ENCODE measurements at regions not wholly inside any gene's neighbourhood (a gene's known extent, or its start where the extent isn't known, plus 50 kb on each side); places are given as distances from the start of the nearest gene placed in this dataset.

- H3K4me3 ChIP-seq (ENCODE audit: low read length) = no peak overlapping the region
- no peak overlapping the region for H3K27ac ChIP-seq (ENCODE audit: low read length)
- H3K79me2 ChIP-seq (replicated peaks; ENCODE audit: insufficient read depth, low read length) = no peaks in the 10 kb centered on the region
- no peaks in the 10 kb centered on the region for H3F3A ChIP-seq (ENCODE audit: insufficient read depth, low read length, poor library complexity, severe bottlenecking)
- H4K20me1 ChIP-seq (ENCODE audit: insufficient read depth) = no peaks in the 10 kb centered on the region
- TF ChIP-seq EP300 (conservative IDR thresholded peaks at IDR 0.05; ENCODE audit: poor library complexity, severe bottlenecking) (no peak), SMC3 (conservative IDR thresholded peaks at IDR 0.05; ENCODE audit: poor library complexity) (no peak), REST (IDR thresholded peaks at IDR 0.05; ENCODE audit: borderline replicate concordance) (no peak), RAD21 (conservative IDR thresholded peaks at IDR 0.05) (no peak), POLR2AphosphoS5 (IDR thresholded peaks at IDR 0.05) (no peak), TAF1 (IDR thresholded peaks at IDR 0.05; ENCODE audit: low read depth) (no peak), MXI1 (conservative IDR thresholded peaks at IDR 0.05; ENCODE audit: poor library complexity, severe bottlenecking) (no peak), EZH2 (IDR thresholded peaks at IDR 0.05; ENCODE audit: borderline replicate concordance, insufficient read depth, low read length, poor library complexity, severe bottlenecking) (no peak)
- TF ChIP-seq, protein P1, sequence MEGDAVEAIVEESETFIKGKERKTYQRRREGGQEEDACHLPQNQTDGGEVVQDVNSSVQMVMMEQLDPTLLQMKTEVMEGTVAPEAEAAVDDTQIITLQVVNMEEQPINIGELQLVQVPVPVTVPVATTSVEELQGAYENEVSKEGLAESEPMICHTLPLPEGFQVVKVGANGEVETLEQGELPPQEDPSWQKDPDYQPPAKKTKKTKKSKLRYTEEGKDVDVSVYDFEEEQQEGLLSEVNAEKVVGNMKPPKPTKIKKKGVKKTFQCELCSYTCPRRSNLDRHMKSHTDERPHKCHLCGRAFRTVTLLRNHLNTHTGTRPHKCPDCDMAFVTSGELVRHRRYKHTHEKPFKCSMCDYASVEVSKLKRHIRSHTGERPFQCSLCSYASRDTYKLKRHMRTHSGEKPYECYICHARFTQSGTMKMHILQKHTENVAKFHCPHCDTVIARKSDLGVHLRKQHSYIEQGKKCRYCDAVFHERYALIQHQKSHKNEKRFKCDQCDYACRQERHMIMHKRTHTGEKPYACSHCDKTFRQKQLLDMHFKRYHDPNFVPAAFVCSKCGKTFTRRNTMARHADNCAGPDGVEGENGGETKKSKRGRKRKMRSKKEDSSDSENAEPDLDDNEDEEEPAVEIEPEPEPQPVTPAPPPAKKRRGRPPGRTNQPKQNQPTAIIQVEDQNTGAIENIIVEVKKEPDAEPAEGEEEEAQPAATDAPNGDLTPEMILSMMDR (IDR thresholded peaks at IDR 0.05; ENCODE audit: poor library complexity, severe bottlenecking) = no peak
- no peak overlapping the region for H3K9ac ChIP-seq (ENCODE audit: low read length)
- H2AFZ ChIP-seq (ENCODE audit: low read depth, low read length) = no peak overlapping the region
- no peaks in the 10 kb centered on the region for H3K9me3 ChIP-seq (ENCODE audit: low read length)
- H3K9me2 ChIP-seq (ENCODE audit: insufficient read depth, low read length) = no peaks in the 10 kb centered on the region
- H3K36me3 ChIP-seq (ENCODE audit: insufficient read depth, low read length) = no peaks in the 10 kb centered on the region
- H3K27me3 ChIP-seq (ENCODE audit: insufficient read depth, low read depth, low read length) = no peaks in the 10 kb centered on the region
- H3K4me2 ChIP-seq (ENCODE audit: low read length) = no peak overlapping the region
Measured at GRCh38 chr21:38702196-38702595, 103.5 kb upstream of the ETS2 start.

- Histone ChIP-seq H3K79me2 (replicated peaks; ENCODE audit: insufficient read depth, low read length) (no peaks in the 10 kb centered on the region), H4K20me1 (ENCODE audit: insufficient read depth) (no peaks in the 10 kb centered on the region), H3K27ac (ENCODE audit: low read length) (no peak overlapping the region), H2AFZ (ENCODE audit: low read depth, low read length) (no peak overlapping the region), H3K9ac (ENCODE audit: low read length) (no peak overlapping the region), H3K36me3 (ENCODE audit: insufficient read depth, low read length) (no peaks in the 10 kb centered on the region), H3F3A (ENCODE audit: insufficient read depth, low read length, poor library complexity, severe bottlenecking) (no peaks in the 10 kb centered on the region), H3K4me3 (ENCODE audit: low read length) (no peak overlapping the region), H3K4me2 (ENCODE audit: low read length) (no peak overlapping the region), H3K9me2 (ENCODE audit: insufficient read depth, low read length) (no peaks in the 10 kb centered on the region), H3K9me3 (ENCODE audit: low read length) (no peaks in the 10 kb centered on the region), H3K27me3 (ENCODE audit: insufficient read depth, low read depth, low read length) (no peaks in the 10 kb centered on the region)
- TF ChIP-seq, protein P1 (IDR thresholded peaks at IDR 0.05; ENCODE audit: poor library complexity, severe bottlenecking) = no peak
- no peak for TF ChIP-seq RAD21 (conservative IDR thresholded peaks at IDR 0.05)
- TF ChIP-seq TAF1 (IDR thresholded peaks at IDR 0.05; ENCODE audit: low read depth) = no peak
- no peak for TF ChIP-seq REST (IDR thresholded peaks at IDR 0.05; ENCODE audit: borderline replicate concordance)
- no peak for TF ChIP-seq POLR2AphosphoS5 (IDR thresholded peaks at IDR 0.05)
- no peak for TF ChIP-seq EZH2 (IDR thresholded peaks at IDR 0.05; ENCODE audit: borderline replicate concordance, insufficient read depth, low read length, poor library complexity, severe bottlenecking)
- TF ChIP-seq SMC3 (conservative IDR thresholded peaks at IDR 0.05; ENCODE audit: poor library complexity) = no peak
- TF ChIP-seq EP300 (conservative IDR thresholded peaks at IDR 0.05; ENCODE audit: poor library complexity, severe bottlenecking) = no peak
- no peak for TF ChIP-seq MXI1 (conservative IDR thresholded peaks at IDR 0.05; ENCODE audit: poor library complexity, severe bottlenecking)
Measured at GRCh38 chr21:38709876-38710275, 95.9 kb upstream of the ETS2 start.

Data from neural cell (in vitro differentiated cells).